CD14-positive monocyte (primary cell): ENCODE measurements at regions not wholly inside any gene's neighbourhood (a gene's known extent, or its start where the extent isn't known, plus 50 kb on each side); places are given as distances from the start of the nearest gene placed in this dataset.

ENCODE experiments used
- DNase-seq, 3 donors: peaks; one replicate each; pipeline ENCODE4 v3.0.0-alpha.2; 2011 to 2022
- H2AFZ ChIP-seq: 2 replicates; pipeline ENCODE4 v1.6.0; 2012; ENCODE audit warnings: mild to moderate bottlenecking, low read depth, low read length, inconsistent platforms; ENCODE audit not compliant: insufficient read depth, poor library complexity, severe bottlenecking
- H3K27ac ChIP-seq, 2 donors: 1 replicate in 1 of 2; 2 replicates in 1 of 2; pipeline ENCODE4 v1.5.1; 2012 to 2013; ENCODE audit warnings: low read length in 2 of 2, control low read depth in 1 of 2, inconsistent platforms in 1 of 2, low read depth in 1 of 2, mild to moderate bottlenecking in 1 of 2
- H3K27me3 ChIP-seq, 2 donors: one replicate each; pipeline versions ENCODE4 v1.6.0 to v1.6.1; 2011 to 2013; ENCODE audit warnings: low read length in 2 of 2; ENCODE audit not compliant: control insufficient read depth in 2 of 2, insufficient read depth in 2 of 2
- H3K36me3 ChIP-seq, 2 donors: replicated peaks in 1 of 2; 1 replicate in 1 of 2; 2 replicates in 1 of 2; pipeline versions ENCODE4 v1.5.1 to v1.6.1; 2012 to 2013; ENCODE audit warnings: low read length in 2 of 2, control low read depth in 1 of 2, inconsistent platforms in 1 of 2, mild to moderate bottlenecking in 1 of 2; ENCODE audit not compliant: insufficient read depth in 2 of 2, control insufficient read depth in 1 of 2
- H3K4me1 ChIP-seq, 2 donors: 1 replicate in 1 of 2; 2 replicates in 1 of 2; pipeline versions ENCODE4 v1.5.1 to v1.6.1; 2012 to 2013; ENCODE audit warnings: low read length in 2 of 2, control low read depth in 1 of 2, inconsistent platforms in 1 of 2, mild to moderate bottlenecking in 1 of 2, moderate library complexity in 1 of 2; ENCODE audit not compliant: insufficient read depth in 2 of 2, control insufficient read depth in 1 of 2
- H3K4me2 ChIP-seq: replicated peaks from 2 replicates; pipeline ENCODE3; 2012; ENCODE audit warnings: low read length, moderate library complexity, mild to moderate bottlenecking; ENCODE audit not compliant: poor library complexity, severe bottlenecking; ENCODE audit errors: extremely low read depth
- H3K4me3 ChIP-seq, 3 experiments: fragments of 200-600 bp in 1 of 3; sonication (generic) in 1 of 3; replicated peaks in 1 of 3; 1 replicate in 2 of 3; 2 replicates in 1 of 3; pipeline ENCODE4 v1.5.1; 2011 to 2013; ENCODE audit warnings: low read length in 3 of 3, mild to moderate bottlenecking in 3 of 3, control low read depth in 2 of 3, low read depth in 2 of 3, inconsistent platforms in 1 of 3, moderate library complexity in 1 of 3
- H3K79me2 ChIP-seq: 2 replicates; pipeline ENCODE4 v1.6.0; 2012; ENCODE audit warnings: mild to moderate bottlenecking, control low read depth, inconsistent platforms, low read length, moderate library complexity; ENCODE audit not compliant: insufficient read depth
- H3K9ac ChIP-seq: 2 replicates; pipeline ENCODE4 v1.6.0; 2017; ENCODE audit warnings: low read length, mild to moderate bottlenecking; ENCODE audit not compliant: insufficient read depth, poor library complexity, severe bottlenecking
- H3K9me3 ChIP-seq, 2 donors: replicated peaks in 1 of 2; 1 replicate in 1 of 2; 2 replicates in 1 of 2; pipeline versions ENCODE4 v1.5.1 to v1.6.1; 2012 to 2013; ENCODE audit warnings: low read length in 2 of 2, control low read depth in 1 of 2; ENCODE audit not compliant: control insufficient read depth in 1 of 2, insufficient read depth in 1 of 2
- H4K20me1 ChIP-seq: 2 replicates; pipeline ENCODE4 v1.6.0; 2012; ENCODE audit warnings: mild to moderate bottlenecking, low read length, control low read depth, moderate library complexity; ENCODE audit not compliant: insufficient read depth
- H3K27ac Mint-ChIP-seq, 7 donors: one replicate each; pipeline ENCODE4 v1.8.0; 2020; ENCODE audit warnings: mild to moderate bottlenecking in 7 of 7, mixed read lengths in 7 of 7, moderate library complexity in 6 of 7, inconsistent platforms in 2 of 7
- H3K27me3 Mint-ChIP-seq, 3 donors: one replicate each; pipeline ENCODE4 v1.8.0; 2021 to 2022; ENCODE audit warnings: low read depth in 3 of 3, mild to moderate bottlenecking in 3 of 3, mixed read lengths in 3 of 3, moderate library complexity in 3 of 3, inconsistent platforms in 1 of 3
- H3K36me3 Mint-ChIP-seq, 2 donors: one replicate each; pipeline ENCODE4 v1.8.0; 2020; ENCODE audit warnings: mixed read lengths in 2 of 2, inconsistent platforms in 1 of 2, mild to moderate bottlenecking in 1 of 2
- H3K4me1 Mint-ChIP-seq: one replicate; pipeline ENCODE4 v1.8.0; 2020; ENCODE audit warnings: mild to moderate bottlenecking, mixed read lengths
- H3K4me3 Mint-ChIP-seq, 2 donors: one replicate each; pipeline ENCODE4 v1.8.0; 2020; ENCODE audit warnings: mild to moderate bottlenecking in 2 of 2, mixed read lengths in 2 of 2, moderate library complexity in 1 of 2
- H3K9me3 Mint-ChIP-seq, 7 donors: one replicate each; pipeline ENCODE4 v1.8.0; 2020 to 2022; ENCODE audit warnings: mixed read lengths in 7 of 7, mild to moderate bottlenecking in 6 of 7, moderate library complexity in 6 of 7, inconsistent platforms in 2 of 7
- CTCF ChIP-seq: fragments of 200-600 bp; IDR thresholded peaks from one replicate; pipeline ENCODE4 v1.8.0; 2022; ENCODE audit warnings: antibody characterized with exemption, mild to moderate bottlenecking
- WGBS: methylation state at CpG from one replicate; pipeline ENCODE4 v1.1.5; 2013; ENCODE audit warnings: missing lambda C conversion rate; ENCODE audit not compliant: insufficient coverage; 5-methylcytosine and 5-hydroxymethylcytosine counted together
- intact Hi-C, 2 donors: fragments of 100-400 bp; cut with micrococcal nuclease; formaldehyde crosslinking; loops; one replicate each; pipeline versions ENCODE4 v1.15.0 to v1.15.1; 2023

GRCh38 chrX:9183481-9183880 lies 149.6 kb upstream of the FAM9B start:
- H3K79me2 ChIP-seq = no peaks in the 10 kb centered on the region
- intact Hi-C loops = no loop called here
- no peak overlapping the region for H3K4me3 ChIP-seq
- no peaks in the 10 kb centered on the region for H3K9me3 ChIP-seq
- no peak overlapping the region for H3K9ac ChIP-seq
- H3K27me3 ChIP-seq = peaks cover 0 to 24% of the 10 kb centered on the region in 2 donors
- WGBS = no CpG with 5 or more reads among the region's 2 CpGs
- no peaks in the 10 kb centered on the region for H3K36me3 Mint-ChIP-seq
- H3K36me3 ChIP-seq = no peaks in the 10 kb centered on the region
- no peak for TF ChIP-seq CTCF
- no peaks in the 10 kb centered on the region for H3K4me1 Mint-ChIP-seq
- no peak overlapping the region for H2AFZ ChIP-seq
- no peak for DNase-seq
- no peak overlapping the region for H3K4me2 ChIP-seq
- H3K9me3 Mint-ChIP-seq = peaks cover 0 to 7% (median 3%) of the 10 kb centered on the region in 7 donors
- no peak overlapping the region for H3K27ac Mint-ChIP-seq
- no peak overlapping the region for H3K27ac ChIP-seq
- H4K20me1 ChIP-seq = no peaks in the 10 kb centered on the region
- no peaks in the 10 kb centered on the region for H3K4me1 ChIP-seq
- H3K27me3 Mint-ChIP-seq = peaks cover 12 to 28% (median 15%) of the 10 kb centered on the region in 3 donors
- H3K4me3 Mint-ChIP-seq = no peak overlapping the region

GRCh38 chrX:9184211-9184610 lies 150.3 kb upstream of the FAM9B start:
- no peak overlapping the region for H3K27ac ChIP-seq
- peaks cover 0 to 26% of the 10 kb centered on the region in 2 donors for H3K27me3 ChIP-seq
- H3K4me2 ChIP-seq = no peak overlapping the region
- TF ChIP-seq CTCF = no peak
- DNase-seq = no peak
- no CpG with 5 or more reads among the region's 4 CpGs for WGBS
- Mint-ChIP-seq H3K36me3 (no peaks in the 10 kb centered on the region), H3K27ac (no peak overlapping the region), H3K4me3 (no peak overlapping the region), H3K9me3 (peaks cover 0 to 6% (median 1%) of the 10 kb centered on the region in 7 donors), H3K27me3 (peaks cover 12 to 35% (median 13%) of the 10 kb centered on the region in 3 donors), H3K4me1 (no peaks in the 10 kb centered on the region)
- H3K36me3 ChIP-seq = no peaks in the 10 kb centered on the region
- H2AFZ ChIP-seq = no peak overlapping the region
- intact Hi-C loops = no loop called here
- H3K9ac ChIP-seq = no peak overlapping the region
- no peaks in the 10 kb centered on the region for H3K4me1 ChIP-seq
- no peak overlapping the region for H3K4me3 ChIP-seq
- H4K20me1 ChIP-seq = no peaks in the 10 kb centered on the region
- H3K79me2 ChIP-seq = no peaks in the 10 kb centered on the region
- no peaks in the 10 kb centered on the region for H3K9me3 ChIP-seq
